HG02798 (cell line): ENCODE measurements at regions not wholly inside any gene's neighbourhood (a gene's known extent, or its start where the extent isn't known, plus 50 kb on each side); places are given as distances from the start of the nearest gene placed in this dataset.
"Not testable (repeated sequence)": the region's sequence is repeated elsewhere in the genome, so short reads cannot be mapped to it uniquely, and the experiment has no call there.

Experiments
- ATAC-seq: cut with Tn5 transposase; IDR thresholded peaks from one replicate; pipeline ENCODE4 v1.9.1; 2021; ENCODE audit warnings: mild to moderate bottlenecking; ENCODE audit not compliant: unreplicated experiment, poor library complexity

GRCh38 chr5:152066784-152067183 is 142.1 kb upstream of the GLRA1 start:
- ATAC-seq: no peak

- no peak for ATAC-seq
Measured at GRCh38 chr5:152063004-152063403, 138.4 kb upstream of the GLRA1 start.

- no peak for ATAC-seq
Measured at GRCh38 chr5:152061095-152061494, 136.4 kb upstream of the GLRA1 start.

- no peak for ATAC-seq
Measured at GRCh38 chr5:152058267-152058666, 133.6 kb upstream of the GLRA1 start.

GRCh38 chr5:152056931-152057330 is 132.3 kb upstream of the GLRA1 start:
- ATAC-seq: no peak

- no peak for ATAC-seq
Measured at GRCh38 chr5:152052470-152052869, 127.8 kb upstream of the GLRA1 start.

- no peak for ATAC-seq
Measured at GRCh38 chr5:152051499-152052454, 127.1 kb upstream of the GLRA1 start.

- ATAC-seq: no peak
Measured at GRCh38 chr5:152046361-152046760, 121.7 kb upstream of the GLRA1 start.

- ATAC-seq: not testable (repeated sequence)
Measured at GRCh38 chr5:152038856-152039255, 114.2 kb upstream of the GLRA1 start.

- not testable (repeated sequence) for ATAC-seq
Measured at GRCh38 chr5:152026328-152027024, 101.8 kb upstream of the GLRA1 start.

GRCh38 chr5:152016421-152016820 is 91.8 kb upstream of the GLRA1 start:
- no peak for ATAC-seq

- ATAC-seq: no peak
Measured at GRCh38 chr5:152007653-152008335, 83.1 kb upstream of the GLRA1 start.

- no peak for ATAC-seq
Measured at GRCh38 chr5:152004095-152004494, 79.4 kb upstream of the GLRA1 start.
